HL-60/S4 (cell line): ENCODE measurements at regions not wholly inside any gene's neighbourhood (a gene's known extent, or its start where the extent isn't known, plus 50 kb on each side); places are given as distances from the start of the nearest gene placed in this dataset.
"Not testable (repeated sequence)": the region's sequence is repeated elsewhere in the genome, so short reads cannot be mapped to it uniquely, and the experiment has no call there.

ENCODE experiments used
- in situ Hi-C: fragments of 300-500 bp; cut with MboI; formaldehyde crosslinking; loops from 2 replicates; pipeline ENCODE4 v1.14.3; 2022; ENCODE audit warnings: low sequenced_read_pairs

GRCh38 chr10:118944959-118945633, 84.4 kb upstream of the NANOS1 start:
- in situ Hi-C loops = no loop called here

GRCh38 chr10:118948786-118949185, 80.7 kb upstream of the NANOS1 start:
- in situ Hi-C loops = no loop called here

DNA sequence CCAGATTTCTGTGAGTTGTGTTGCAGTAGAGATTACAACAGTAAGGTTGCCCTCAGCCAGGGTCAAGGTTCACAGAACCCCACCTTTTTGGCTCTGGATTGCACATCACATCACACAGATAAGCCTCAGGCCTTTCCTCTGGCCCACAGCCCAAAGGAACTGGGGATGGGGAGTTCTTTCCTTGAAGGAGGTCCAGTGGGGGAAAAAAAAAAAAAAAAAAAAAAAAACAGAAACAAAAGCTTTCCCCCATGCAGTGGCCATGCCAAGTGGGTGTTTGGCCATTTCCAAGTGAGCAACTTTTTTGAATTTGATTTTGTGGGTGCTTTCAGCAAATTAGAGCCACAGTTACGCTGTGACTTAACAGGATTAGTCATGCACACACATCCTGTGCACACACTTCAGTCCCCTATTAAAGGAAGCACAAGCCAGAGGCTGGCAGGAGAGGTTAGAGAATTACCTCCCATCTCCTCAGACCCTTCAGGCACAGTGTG, 79.3 kb upstream of the NANOS1 start:
- in situ Hi-C loops = no loop called here

DNA sequence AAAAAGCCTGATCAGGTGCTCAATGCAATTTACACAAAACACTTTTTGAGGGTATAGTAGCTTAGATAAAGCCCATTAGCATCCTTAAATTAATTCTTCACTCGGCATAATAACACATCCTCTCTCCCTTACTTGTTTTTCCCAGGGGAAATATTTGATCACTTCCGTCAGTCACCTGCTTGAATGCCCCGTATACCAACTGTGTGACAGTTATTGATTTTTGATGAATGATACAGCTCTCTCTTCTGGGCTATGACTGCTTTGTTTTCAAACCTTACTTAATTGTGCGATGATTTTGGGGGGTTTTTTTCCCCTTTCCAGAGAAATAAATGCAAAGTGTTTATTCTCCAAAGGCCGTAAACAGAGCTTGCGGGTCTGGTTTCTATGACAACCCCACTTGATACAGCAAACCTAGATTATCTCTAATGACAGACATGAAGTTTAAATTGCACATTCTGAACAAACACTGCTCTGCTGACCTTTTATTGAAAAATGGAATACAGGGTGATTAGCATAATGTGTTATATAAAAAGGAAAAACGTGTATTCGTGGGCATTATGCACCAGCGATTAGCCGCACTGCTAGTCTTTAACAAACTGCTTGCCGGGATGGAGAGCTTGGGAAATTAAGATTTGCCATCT, 78.4 kb upstream of the NANOS1 start:
- in situ Hi-C loops = no loop called here

- in situ Hi-C loops = no loop called here
Observed at GRCh38 chr10:118952493-118953295, 76.8 kb upstream of the NANOS1 start.

DNA sequence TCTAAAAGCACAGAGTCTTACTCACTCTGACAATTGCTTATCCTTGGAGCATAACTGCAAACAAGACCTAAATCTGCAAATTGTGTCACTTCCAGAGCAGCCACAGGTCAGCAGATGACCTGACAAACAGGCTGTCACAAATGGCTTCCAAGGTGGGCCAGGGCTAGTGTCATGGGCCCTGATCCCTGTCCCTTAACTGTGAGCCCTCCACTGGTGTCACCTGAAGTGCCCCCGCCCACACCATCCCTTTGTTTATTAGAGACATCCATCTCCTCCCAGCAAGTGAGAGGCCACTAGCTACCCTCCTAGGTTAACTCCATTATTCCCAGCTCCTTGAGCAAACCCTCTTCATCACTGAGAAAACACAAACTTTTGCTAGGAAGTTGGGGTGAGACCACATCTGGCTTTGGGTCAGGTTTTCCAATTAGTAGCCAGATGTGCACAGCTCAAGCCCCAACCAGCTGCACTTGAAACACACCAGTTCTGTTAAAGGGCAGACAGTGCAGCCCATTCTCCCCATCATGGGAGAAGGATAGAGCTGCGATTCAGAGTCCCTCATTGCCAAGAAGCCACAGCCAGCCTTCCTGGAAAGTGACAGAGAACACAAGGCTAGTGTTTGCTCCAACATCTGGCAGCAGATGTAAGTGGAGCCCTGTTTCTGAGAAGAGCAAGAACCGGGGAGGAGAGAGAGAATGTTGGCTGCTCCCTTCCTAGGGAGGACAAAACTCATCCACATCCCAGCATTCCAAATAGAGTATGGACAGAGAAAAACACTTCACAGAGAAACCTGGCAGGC, 75.7 kb upstream of the NANOS1 start:
- in situ Hi-C loops = no loop called here

- in situ Hi-C loops = no loop called here
Observed at GRCh38 chr10:118955531-118955930, 74.0 kb upstream of the NANOS1 start.

- in situ Hi-C loops = no loop called here
Observed at GRCh38 chr10:118955951-118956801, 73.3 kb upstream of the NANOS1 start.

GRCh38 chr10:118956802-118957442, 72.6 kb upstream of the NANOS1 start:
- in situ Hi-C loops = no loop called here

DNA sequence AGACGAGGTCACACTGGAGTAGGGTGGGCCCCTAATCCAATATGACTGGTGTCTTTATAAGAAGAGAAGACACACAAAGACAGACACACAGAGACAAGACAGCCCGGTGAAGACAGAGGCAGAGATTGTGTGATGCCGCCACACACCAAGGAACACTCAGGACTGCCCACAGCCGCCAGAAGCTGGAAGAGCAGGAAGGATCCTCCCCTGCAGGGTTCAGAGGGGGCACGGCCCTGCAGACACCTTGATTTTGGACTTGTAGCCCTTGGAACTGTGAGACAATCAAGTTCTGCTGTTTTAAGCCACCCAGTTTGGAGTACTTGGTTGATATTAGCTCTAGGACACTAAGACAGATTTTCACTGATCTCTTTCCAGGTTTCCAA, 72.1 kb upstream of the NANOS1 start:
- in situ Hi-C loops = no loop called here

DNA sequence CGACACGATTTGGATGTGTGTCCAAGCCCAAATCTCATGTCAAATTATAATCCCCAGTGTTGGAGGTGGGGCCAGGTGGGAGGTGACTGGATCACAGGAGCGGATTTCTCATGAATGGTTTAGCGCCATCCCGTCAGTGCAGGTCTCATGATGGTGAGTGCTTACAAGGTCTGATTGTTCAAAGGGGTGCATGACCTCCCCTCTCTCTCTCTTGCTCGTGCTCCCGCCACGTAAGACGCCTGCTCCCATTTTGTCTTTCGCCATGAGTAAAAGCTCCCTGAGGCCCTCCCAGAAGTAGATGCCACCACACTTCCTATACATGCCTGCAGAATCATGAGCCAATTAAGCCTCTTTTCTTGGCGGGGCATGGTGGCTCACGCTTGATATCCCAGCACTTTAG, 71.5 kb upstream of the NANOS1 start:
- in situ Hi-C loops = no loop called here

DNA sequence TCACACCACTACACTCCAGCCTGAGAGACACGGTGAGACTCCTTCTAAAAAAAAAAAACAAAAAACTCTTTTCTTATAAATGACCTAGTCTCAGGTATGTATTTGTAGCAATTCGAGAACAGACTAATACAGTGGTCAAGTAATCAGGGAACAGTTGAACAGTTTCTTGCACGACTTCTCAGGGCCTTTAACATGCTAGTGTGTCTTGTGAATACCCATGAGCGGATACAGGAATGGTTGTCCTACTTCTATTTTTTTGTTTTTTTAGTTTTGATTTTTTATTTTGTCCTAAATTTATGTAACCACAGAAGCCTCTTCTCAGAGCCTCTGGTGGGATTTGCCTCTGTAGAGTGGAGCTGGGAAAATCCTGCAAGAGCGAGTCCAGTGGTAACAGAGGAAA, 71.0 kb upstream of the NANOS1 start:
- in situ Hi-C loops = no loop called here

- in situ Hi-C loops = no loop called here
Observed at GRCh38 chr10:118958984-118959925, 70.3 kb upstream of the NANOS1 start.

GRCh38 chr10:118960157-118961090, 69.1 kb upstream of the NANOS1 start:
- in situ Hi-C loops = no loop called here

- in situ Hi-C loops = no loop called here
Observed at GRCh38 chr10:118961436-118961835, 68.1 kb upstream of the NANOS1 start.

DNA sequence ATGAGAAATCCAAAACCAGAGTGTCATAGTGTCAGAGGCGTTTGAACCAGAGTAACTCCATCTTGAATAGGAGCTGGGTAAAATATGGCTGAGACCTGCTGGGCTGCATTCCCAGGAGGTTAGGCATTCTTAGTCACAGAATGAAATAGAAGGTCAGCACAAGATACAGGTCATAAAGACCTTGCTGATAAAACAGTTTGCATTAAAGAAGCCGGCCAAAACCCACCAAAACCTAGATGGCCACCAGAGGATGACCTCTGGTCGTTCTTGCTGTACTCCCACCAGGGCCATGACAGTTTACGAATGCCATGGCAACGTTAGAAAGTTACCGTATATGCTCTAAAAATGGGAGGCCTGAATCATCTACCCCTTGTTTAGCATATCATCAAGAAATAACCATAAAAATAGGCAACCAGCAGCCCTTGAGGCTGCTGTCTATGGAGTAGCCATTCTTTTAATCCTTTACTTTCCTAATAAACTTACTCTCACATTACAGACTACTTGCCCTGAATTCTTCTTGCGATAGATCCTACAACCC, 67.1 kb upstream of the NANOS1 start:
- in situ Hi-C loops = not testable (repeated sequence)

DNA sequence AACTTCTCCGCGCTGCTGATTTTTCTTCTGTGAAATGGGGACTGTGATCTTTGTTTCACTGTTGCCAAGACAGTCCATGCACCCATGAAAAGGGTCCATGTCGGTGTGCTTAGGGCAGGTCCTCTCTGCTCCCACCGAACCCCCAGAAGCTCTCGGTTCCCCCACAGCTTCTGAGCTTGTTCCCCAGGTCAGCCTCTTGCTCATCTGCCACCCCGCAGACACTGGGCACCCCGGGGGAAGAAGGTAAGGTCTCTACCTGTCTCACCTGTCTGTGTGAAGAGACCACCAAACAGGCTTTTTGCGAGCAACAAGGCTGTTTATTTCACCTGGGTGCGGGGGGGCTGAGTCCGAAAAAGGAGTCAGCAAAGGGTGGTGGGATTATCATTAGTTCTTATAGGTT, 66.2 kb upstream of the NANOS1 start:
- in situ Hi-C loops = no loop called here
